HG03460 (cell line): ENCODE measurements at regions not wholly inside any gene's neighbourhood (a gene's known extent, or its start where the extent isn't known, plus 50 kb on each side); places are given as distances from the start of the nearest gene placed in this dataset.

Source experiments
- ATAC-seq: cut with Tn5 transposase; IDR thresholded peaks from one replicate; pipeline ENCODE4 v1.9.1; 2021; ENCODE audit not compliant: unreplicated experiment

- no peak for ATAC-seq
Observed at GRCh38 chr13:31081316-31081715, 80.4 kb downstream of the HSPH1 start.

GRCh38 chr13:31074756-31075155 lies 86.9 kb downstream of the HSPH1 start:
- peak; percentile 4 for ATAC-seq

GRCh38 chr13:31073859-31074718 lies 87.6 kb downstream of the HSPH1 start:
- ATAC-seq: peak; percentile 94

- ATAC-seq: no peak
Observed at GRCh38 chr13:31072041-31072440, 89.7 kb downstream of the HSPH1 start.

- ATAC-seq: no peak
Observed at GRCh38 chr13:31069808-31070534, 91.7 kb downstream of the HSPH1 start.

- no peak for ATAC-seq
Observed at GRCh38 chr13:31068119-31068423, 93.6 kb downstream of the HSPH1 start.

- ATAC-seq: no peak
Observed at GRCh38 chr13:31067416-31068118, 94.1 kb downstream of the HSPH1 start.

- no peak for ATAC-seq
Observed at GRCh38 chr13:31064636-31065035, 97.1 kb downstream of the HSPH1 start.

- no peak for ATAC-seq
Observed at GRCh38 chr13:31063772-31064171, 97.9 kb downstream of the HSPH1 start.

- ATAC-seq: no peak
Observed at GRCh38 chr13:31060655-31061054, 101.0 kb downstream of the HSPH1 start.

GRCh38 chr13:31060220-31060619 lies 101.5 kb downstream of the HSPH1 start:
- ATAC-seq: no peak

GRCh38 chr13:31057403-31058033 lies 104.2 kb downstream of the HSPH1 start:
- ATAC-seq: no peak

GRCh38 chr13:31056644-31057271 lies 104.9 kb downstream of the HSPH1 start:
- no peak for ATAC-seq

- no peak for ATAC-seq
Observed at GRCh38 chr13:31055589-31055988, 106.1 kb downstream of the HSPH1 start.

GRCh38 chr13:31054632-31055031 lies 107.1 kb downstream of the HSPH1 start:
- ATAC-seq: no peak

- ATAC-seq: no peak
Observed at GRCh38 chr13:31053896-31054295, 107.8 kb downstream of the HSPH1 start.

GRCh38 chr13:31053091-31053490 lies 108.6 kb downstream of the HSPH1 start:
- no peak for ATAC-seq

- no peak for ATAC-seq
Observed at GRCh38 chr13:31052478-31052877, 109.2 kb downstream of the HSPH1 start.

GRCh38 chr13:31051999-31052398 lies 109.7 kb downstream of the HSPH1 start:
- no peak for ATAC-seq

GRCh38 chr13:31050486-31051400 lies 111.0 kb downstream of the HSPH1 start:
- ATAC-seq: no peak
